Activated B cell treated with CpG ODN at 0.5 μM for 24 hours (primary cell): ENCODE measurements at regions not wholly inside any gene's neighbourhood (a gene's known extent, or its start where the extent isn't known, plus 50 kb on each side); places are given as distances from the start of the nearest gene placed in this dataset.

Source experiments
- ATAC-seq: fragments of 200-7000 bp; cut with Tn5 transposase; one replicate; pipeline ENCODE4 v1.10.0; 2021; ENCODE audit warnings: low read depth, mild to moderate bottlenecking, moderate library complexity
- CTCF ChIA-PET: fragments of 350-600 bp; sonication (Branson Sonifier 250); formaldehyde crosslinking; loops from one replicate; lab custom pipeline; 2021; ENCODE audit warnings: antibody characterized with exemption; lab: Charles Lee
- POLR2A ChIA-PET: fragments of 350-600 bp; sonication (Branson Sonifier 250); formaldehyde crosslinking; loops from one replicate; lab custom pipeline; 2021; ENCODE audit warnings: antibody characterized with exemption; lab: Charles Lee
- DNase-seq: peaks from one replicate; pipeline ENCODE4 v3.0.0; 2022
- H3K27ac Mint-ChIP-seq: one replicate; pipeline ENCODE4 v1.8.0; 2020; ENCODE audit warnings: mixed read lengths
- H3K27me3 Mint-ChIP-seq: one replicate; pipeline ENCODE4 v1.8.0; 2021; ENCODE audit warnings: mixed read lengths
- H3K36me3 Mint-ChIP-seq: one replicate; pipeline ENCODE4 v1.8.0; 2021; ENCODE audit warnings: low read depth, mixed read lengths
- H3K4me1 Mint-ChIP-seq: one replicate; pipeline ENCODE4 v1.8.0; 2021; ENCODE audit warnings: mixed read lengths
- H3K4me3 Mint-ChIP-seq: one replicate; pipeline ENCODE4 v1.8.0; 2020; ENCODE audit warnings: mild to moderate bottlenecking, mixed read lengths
- H3K9me3 Mint-ChIP-seq: one replicate; pipeline ENCODE4 v1.8.0; 2020; ENCODE audit warnings: mixed read lengths
- intact Hi-C: fragments of 100-400 bp; cut with micrococcal nuclease; formaldehyde crosslinking; loops from one replicate; pipeline ENCODE4 v1.15.1; 2024
- TF ChIP-seq, protein P1 (sequence below): fragments of 200-600 bp; IDR thresholded peaks from one replicate; pipeline ENCODE4 v1.8.0; 2022; ENCODE audit warnings: antibody characterized with exemption, mild to moderate bottlenecking

DNA sequence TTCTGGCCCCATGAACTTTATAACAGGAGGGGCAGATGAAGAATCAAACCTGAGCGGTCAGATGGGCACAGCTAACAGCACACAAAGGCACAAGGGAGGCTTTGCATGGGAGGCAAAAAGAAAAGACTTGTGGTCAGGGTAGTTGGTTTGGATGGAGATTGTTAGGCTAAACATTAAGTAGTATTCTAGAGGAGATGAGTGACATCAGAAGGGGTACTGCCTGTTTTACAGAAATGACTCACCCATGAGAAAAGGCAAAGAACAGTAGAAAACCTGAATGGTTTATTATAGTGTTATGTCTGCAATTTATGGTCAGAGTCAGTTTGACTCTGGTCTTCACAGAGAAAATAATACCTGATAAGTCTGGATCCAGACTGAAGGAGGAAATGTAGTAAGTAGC is 129.8 kb upstream of the KIRREL3 start:
- intact Hi-C loops = no loop called here
- no peak overlapping the region for H3K27ac Mint-ChIP-seq
- TF ChIP-seq, protein P1, sequence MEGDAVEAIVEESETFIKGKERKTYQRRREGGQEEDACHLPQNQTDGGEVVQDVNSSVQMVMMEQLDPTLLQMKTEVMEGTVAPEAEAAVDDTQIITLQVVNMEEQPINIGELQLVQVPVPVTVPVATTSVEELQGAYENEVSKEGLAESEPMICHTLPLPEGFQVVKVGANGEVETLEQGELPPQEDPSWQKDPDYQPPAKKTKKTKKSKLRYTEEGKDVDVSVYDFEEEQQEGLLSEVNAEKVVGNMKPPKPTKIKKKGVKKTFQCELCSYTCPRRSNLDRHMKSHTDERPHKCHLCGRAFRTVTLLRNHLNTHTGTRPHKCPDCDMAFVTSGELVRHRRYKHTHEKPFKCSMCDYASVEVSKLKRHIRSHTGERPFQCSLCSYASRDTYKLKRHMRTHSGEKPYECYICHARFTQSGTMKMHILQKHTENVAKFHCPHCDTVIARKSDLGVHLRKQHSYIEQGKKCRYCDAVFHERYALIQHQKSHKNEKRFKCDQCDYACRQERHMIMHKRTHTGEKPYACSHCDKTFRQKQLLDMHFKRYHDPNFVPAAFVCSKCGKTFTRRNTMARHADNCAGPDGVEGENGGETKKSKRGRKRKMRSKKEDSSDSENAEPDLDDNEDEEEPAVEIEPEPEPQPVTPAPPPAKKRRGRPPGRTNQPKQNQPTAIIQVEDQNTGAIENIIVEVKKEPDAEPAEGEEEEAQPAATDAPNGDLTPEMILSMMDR = no peak
- H3K4me1 Mint-ChIP-seq = no peaks in the 10 kb centered on the region
- CTCF ChIA-PET = no interaction called here
- DNase-seq = no peak
- no peaks in the 10 kb centered on the region for H3K9me3 Mint-ChIP-seq
- H3K36me3 Mint-ChIP-seq = no peaks in the 10 kb centered on the region
- no peak overlapping the region for H3K4me3 Mint-ChIP-seq
- POLR2A ChIA-PET = no interaction called here
- H3K27me3 Mint-ChIP-seq = no peaks in the 10 kb centered on the region
- no peak for ATAC-seq

DNA sequence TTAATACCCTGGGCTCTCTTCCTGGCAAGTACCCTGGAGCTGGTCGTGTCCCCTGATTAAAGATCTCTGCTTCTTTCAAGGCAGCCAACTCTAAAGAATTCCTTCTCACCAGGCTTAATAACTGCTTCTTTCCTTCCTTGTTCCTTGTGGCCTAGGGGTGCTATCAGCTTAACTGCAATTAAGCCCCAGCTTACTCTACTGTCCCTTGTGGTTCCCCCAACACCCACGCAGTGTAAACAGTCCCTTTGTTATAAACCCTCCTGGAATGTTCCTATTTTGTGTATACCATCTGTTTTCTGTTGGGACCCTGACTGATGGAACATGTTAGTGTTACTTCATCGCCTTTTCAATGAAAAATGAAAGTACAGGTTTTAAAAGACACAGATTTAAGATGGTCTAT is 126.4 kb upstream of the KIRREL3 start:
- Mint-ChIP-seq H3K36me3 (no peaks in the 10 kb centered on the region), H3K9me3 (no peaks in the 10 kb centered on the region), H3K4me3 (no peak overlapping the region), H3K27ac (no peak overlapping the region), H3K27me3 (no peaks in the 10 kb centered on the region), H3K4me1 (no peaks in the 10 kb centered on the region)
- CTCF ChIA-PET = no interaction called here
- no peak for DNase-seq
- intact Hi-C loops = no loop called here
- POLR2A ChIA-PET = no interaction called here
- no peak for ATAC-seq
- TF ChIP-seq, protein P1 = no peak

DNA sequence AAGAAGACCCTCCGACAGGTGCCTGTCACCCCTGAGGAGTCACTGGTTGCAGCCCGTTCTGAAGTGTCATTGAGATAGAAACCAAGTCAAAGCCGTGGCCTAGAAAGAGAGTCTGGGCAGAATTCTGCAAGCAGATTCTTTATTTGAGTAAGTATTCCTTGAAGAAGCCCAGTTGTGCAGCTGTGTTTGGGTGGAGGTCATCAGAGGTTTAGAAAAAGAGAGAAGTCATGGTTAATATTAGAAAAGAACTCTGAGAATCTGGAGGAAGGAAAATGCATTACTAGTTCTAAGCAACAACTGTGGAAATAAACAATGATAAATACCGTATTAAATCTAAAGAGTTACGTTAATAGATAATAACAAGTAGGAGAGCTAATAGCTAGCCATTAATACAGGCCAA is 118.8 kb upstream of the KIRREL3 start:
- Mint-ChIP-seq H3K9me3 (no peaks in the 10 kb centered on the region), H3K27me3 (no peaks in the 10 kb centered on the region), H3K36me3 (no peaks in the 10 kb centered on the region), H3K4me1 (no peaks in the 10 kb centered on the region), H3K27ac (no peak overlapping the region), H3K4me3 (no peak overlapping the region)
- ATAC-seq (no peak), DNase-seq (no peak)
- TF ChIP-seq, protein P1 = no peak
- ChIA-PET POLR2A (no interaction called here), CTCF (no interaction called here)
- intact Hi-C loops = no loop called here

DNA sequence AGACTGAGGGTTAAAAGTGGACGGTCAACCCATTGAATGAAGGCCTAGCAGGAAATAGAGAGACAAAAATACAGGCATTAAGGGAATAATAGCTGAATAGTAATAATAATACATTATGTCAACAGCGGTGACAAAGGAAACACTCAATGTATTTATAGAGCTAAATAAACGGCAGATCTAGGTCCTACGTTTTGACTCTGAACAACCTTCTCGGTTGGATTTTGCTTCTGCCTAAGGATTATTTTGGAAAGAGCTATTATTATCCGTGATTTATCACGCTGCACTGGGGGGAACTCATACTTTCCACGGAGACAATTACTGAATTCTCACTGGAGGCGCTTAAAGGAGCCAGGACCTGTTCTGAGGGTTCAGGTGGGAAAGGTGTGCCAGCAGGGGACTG is 118.2 kb upstream of the KIRREL3 start:
- CTCF ChIA-PET = no interaction called here
- POLR2A ChIA-PET = no interaction called here
- no peaks in the 10 kb centered on the region for H3K4me1 Mint-ChIP-seq
- H3K27ac Mint-ChIP-seq = no peak overlapping the region
- H3K9me3 Mint-ChIP-seq = no peaks in the 10 kb centered on the region
- intact Hi-C loops = no loop called here
- ATAC-seq (no peak), DNase-seq (no peak)
- TF ChIP-seq, protein P1 = no peak
- H3K4me3 Mint-ChIP-seq = no peak overlapping the region
- no peaks in the 10 kb centered on the region for H3K36me3 Mint-ChIP-seq
- no peaks in the 10 kb centered on the region for H3K27me3 Mint-ChIP-seq

DNA sequence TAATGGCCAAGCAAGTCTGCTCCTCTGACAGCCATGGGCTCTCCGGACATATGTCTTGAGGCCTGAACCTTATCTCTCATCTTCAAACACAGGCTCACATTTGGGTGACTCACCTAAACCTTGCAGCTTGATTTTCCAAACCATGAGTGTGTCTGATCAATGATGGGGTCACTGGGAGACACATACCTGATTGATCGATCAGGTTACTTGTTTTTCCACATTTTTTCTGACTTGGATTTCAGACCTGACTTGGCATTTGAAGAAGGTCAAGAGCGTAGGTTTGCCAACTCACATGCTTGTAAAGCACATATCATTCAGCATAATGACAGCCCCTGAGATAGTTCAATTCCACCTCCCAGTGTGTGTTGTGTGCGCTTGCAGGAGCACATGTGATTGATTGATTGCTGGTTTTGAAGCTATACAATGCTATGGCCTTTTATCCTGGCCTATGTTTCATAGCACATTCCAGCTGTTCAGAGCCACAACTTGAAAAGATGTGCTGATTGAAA is 116.7 kb upstream of the KIRREL3 start:
- DNase-seq (no peak), ATAC-seq (no peak)
- intact Hi-C loops = no loop called here
- POLR2A ChIA-PET = no interaction called here
- H3K27me3 Mint-ChIP-seq = no peaks in the 10 kb centered on the region
- CTCF ChIA-PET = no interaction called here
- H3K9me3 Mint-ChIP-seq = no peaks in the 10 kb centered on the region
- H3K4me1 Mint-ChIP-seq = no peaks in the 10 kb centered on the region
- H3K27ac Mint-ChIP-seq = no peak overlapping the region
- H3K36me3 Mint-ChIP-seq = no peaks in the 10 kb centered on the region
- TF ChIP-seq, protein P1 = no peak
- no peak overlapping the region for H3K4me3 Mint-ChIP-seq
